Tibial artery (tissue), 4 donors: ENCODE measurements at regions not wholly inside any gene's neighbourhood (a gene's known extent, or its start where the extent isn't known, plus 50 kb on each side); places are given as distances from the start of the nearest gene placed in this dataset.

Experiments used
- DNase-seq, 2 donors: peaks; one replicate each; pipeline ENCODE4 v3.0.0-alpha.2; 2019
- H3K27ac ChIP-seq, 2 donors: fragments of 200-600 bp; sonication (generic) in 1 of 2; 1 replicate in 1 of 2; 2 replicates in 1 of 2; pipeline ENCODE4 v1.5.1; 2018 to 2019; ENCODE audit warnings: mild to moderate bottlenecking in 1 of 2
- H3K27me3 ChIP-seq, 2 donors: fragments of 200-600 bp; sonication (generic) in 1 of 2; one replicate each; pipeline versions ENCODE4 v1.5.1 to v1.6.0; 2016 to 2019
- H3K36me3 ChIP-seq, 3 donors: fragments of 200-600 bp; sonication (generic) in 2 of 3; one replicate each; pipeline ENCODE4 v1.5.1; 2016 to 2019; ENCODE audit warnings: mild to moderate bottlenecking in 2 of 3
- H3K4me1 ChIP-seq, 4 donors: fragments of 200-600 bp; sonication (generic) in 2 of 4; 1 replicate in 3 of 4; 2 replicates in 1 of 4; pipeline ENCODE4 v1.5.1; 2016 to 2019
- H3K4me3 ChIP-seq, 2 donors: fragments of 200-600 bp; sonication (generic) in 1 of 2; 1 replicate in 1 of 2; 2 replicates in 1 of 2; pipeline ENCODE4 v1.5.1; 2018 to 2019; ENCODE audit warnings: mild to moderate bottlenecking in 2 of 2
- H3K9me3 ChIP-seq, 3 donors: fragments of 200-600 bp; sonication (generic) in 1 of 3; one replicate each; pipeline ENCODE4 v1.5.1; 2016 to 2019
- intact Hi-C: fragments of 100-400 bp; cut with DNase I; formaldehyde crosslinking; loops from one replicate; pipeline ENCODE4 v1.15.0; 2023; ENCODE audit warnings: low total_unique reads
- TF ChIP-seq, protein P1 (sequence below), 2 experiments: fragments of 200-600 bp in 1 of 2; fragments of 450-650 bp in 1 of 2; IDR thresholded peaks; one replicate each; pipeline ENCODE4 v1.5.1; 2017 to 2019; ENCODE audit warnings: antibody characterized with exemption in 2 of 2, mild to moderate bottlenecking in 1 of 2, moderate library complexity in 1 of 2

DNA sequence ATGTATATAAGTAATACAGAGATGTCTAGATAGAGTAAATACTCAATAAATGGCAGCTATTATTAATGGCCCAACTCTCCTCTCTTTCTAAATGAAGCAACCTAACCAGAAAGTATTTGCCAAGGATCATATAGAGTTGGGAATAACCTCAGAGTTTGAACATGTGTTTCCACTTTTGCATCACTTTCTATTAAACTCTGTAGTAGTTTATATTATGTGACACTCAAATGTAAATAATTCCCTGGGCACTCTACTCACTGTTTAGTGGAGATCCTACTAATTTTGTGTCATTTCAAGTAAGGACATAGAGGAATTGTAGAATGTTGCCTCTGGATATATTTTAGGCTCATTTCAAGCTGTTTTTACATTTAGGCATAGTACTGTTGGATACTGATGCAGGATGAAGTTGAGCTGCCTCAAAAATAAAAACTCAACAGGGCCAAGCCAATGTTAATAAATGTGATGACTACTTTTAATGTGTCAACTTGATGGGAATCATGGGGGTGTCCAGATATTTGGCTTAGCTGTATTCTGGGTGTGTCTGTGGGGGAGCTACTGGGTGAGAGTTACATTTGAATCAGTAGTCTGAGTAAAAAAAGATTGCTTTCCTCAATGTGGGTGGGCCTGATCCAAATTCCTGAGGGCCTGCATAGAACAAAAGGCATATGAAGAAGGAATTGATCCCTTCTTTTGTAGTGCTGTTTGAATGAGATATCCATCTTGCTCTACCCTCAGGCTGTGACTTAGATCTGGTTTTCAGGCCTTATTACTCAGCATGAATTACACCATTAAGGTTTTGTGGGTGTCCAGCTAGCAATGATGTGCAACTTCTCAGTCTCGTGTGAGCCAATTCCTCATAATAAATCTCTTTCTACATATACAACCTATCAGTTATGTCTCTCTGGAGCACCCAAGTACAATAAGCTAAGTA lies 1368.2 kb downstream of the STIM2 start:
- Histone ChIP-seq H3K4me1 (no peaks in the 10 kb centered on the region), H3K27me3 (no peaks in the 10 kb centered on the region), H3K27ac (no peak overlapping the region), H3K9me3 (no peaks in the 10 kb centered on the region), H3K36me3 (no peaks in the 10 kb centered on the region), H3K4me3 (no peak overlapping the region)
- TF ChIP-seq, protein P1, sequence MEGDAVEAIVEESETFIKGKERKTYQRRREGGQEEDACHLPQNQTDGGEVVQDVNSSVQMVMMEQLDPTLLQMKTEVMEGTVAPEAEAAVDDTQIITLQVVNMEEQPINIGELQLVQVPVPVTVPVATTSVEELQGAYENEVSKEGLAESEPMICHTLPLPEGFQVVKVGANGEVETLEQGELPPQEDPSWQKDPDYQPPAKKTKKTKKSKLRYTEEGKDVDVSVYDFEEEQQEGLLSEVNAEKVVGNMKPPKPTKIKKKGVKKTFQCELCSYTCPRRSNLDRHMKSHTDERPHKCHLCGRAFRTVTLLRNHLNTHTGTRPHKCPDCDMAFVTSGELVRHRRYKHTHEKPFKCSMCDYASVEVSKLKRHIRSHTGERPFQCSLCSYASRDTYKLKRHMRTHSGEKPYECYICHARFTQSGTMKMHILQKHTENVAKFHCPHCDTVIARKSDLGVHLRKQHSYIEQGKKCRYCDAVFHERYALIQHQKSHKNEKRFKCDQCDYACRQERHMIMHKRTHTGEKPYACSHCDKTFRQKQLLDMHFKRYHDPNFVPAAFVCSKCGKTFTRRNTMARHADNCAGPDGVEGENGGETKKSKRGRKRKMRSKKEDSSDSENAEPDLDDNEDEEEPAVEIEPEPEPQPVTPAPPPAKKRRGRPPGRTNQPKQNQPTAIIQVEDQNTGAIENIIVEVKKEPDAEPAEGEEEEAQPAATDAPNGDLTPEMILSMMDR (IDR thresholded peaks at IDR 0.05), result no peak
- intact Hi-C loops, result no loop called here
- no peak for DNase-seq

DNA sequence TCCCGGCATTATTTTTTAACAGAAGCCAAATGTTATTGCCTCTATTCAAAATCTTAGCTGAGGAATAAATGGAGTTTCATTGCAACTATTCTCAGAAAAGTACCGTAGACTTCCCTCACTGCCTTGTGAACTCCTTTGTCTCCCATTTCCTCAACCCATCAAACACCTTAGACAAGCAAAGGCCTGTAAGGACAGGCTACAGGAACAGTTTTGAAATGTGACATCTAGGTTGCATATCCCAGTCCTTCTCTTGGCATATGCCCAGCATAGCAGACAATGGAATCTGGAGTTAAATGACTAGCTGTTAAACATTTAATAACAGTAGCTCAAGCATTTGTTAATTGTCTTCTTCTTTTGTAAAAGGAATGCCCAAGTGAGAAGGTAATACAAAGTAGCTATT lies 1371.7 kb downstream of the STIM2 start:
- DNase-seq, result no peak
- Histone ChIP-seq H3K27me3 (no peaks in the 10 kb centered on the region), H3K9me3 (no peaks in the 10 kb centered on the region), H3K27ac (no peak overlapping the region), H3K4me1 (no peaks in the 10 kb centered on the region), H3K36me3 (no peaks in the 10 kb centered on the region), H3K4me3 (no peak overlapping the region)
- intact Hi-C loops, result no loop called here
- TF ChIP-seq, protein P1 (IDR thresholded peaks at IDR 0.05), result no peak

DNA sequence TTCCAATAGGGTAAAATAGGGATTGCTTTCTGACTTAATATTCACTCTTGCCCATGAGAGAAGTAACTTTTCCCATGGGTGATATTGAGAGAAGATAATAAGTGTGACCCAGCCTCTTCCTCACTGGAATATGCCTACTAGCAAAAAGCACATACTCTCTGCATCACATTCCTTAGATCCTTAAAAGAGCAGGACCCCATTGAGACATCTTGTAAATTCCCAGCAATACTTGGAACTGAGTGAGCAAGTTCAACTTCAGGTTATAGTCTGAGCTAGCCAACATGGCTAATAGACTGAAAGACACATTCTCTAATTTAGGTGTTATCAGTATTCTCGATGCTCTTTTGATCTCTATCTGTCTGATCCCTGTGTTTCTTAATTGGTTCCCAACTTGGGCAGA lies 1372.3 kb downstream of the STIM2 start:
- Histone ChIP-seq H3K4me1 (no peaks in the 10 kb centered on the region), H3K27ac (no peak overlapping the region), H3K36me3 (no peaks in the 10 kb centered on the region), H3K9me3 (no peaks in the 10 kb centered on the region), H3K27me3 (no peaks in the 10 kb centered on the region), H3K4me3 (no peak overlapping the region)
- intact Hi-C loops, result no loop called here
- DNase-seq, result no peak
- TF ChIP-seq, protein P1 (IDR thresholded peaks at IDR 0.05), result no peak

DNA sequence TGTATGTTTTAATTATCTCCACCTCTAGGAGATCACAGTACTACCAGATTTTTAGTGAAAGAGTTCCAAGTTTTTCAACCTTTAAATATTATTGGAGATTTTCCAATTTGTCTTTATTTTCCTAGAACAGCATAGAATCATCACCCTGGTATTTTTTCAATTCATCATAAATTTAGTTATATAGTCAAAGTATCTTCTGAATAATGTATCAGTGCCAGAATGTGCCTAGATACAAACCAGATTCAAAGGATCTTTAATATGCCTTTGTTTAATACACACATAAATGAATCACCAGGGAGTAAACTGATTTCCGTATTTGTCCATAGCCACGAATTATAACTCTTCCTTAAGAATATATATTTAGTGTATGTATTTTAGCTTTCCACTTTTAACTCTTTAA lies 1373.1 kb downstream of the STIM2 start:
- H3K27ac ChIP-seq, result no peak overlapping the region
- no peaks in the 10 kb centered on the region for H3K27me3 ChIP-seq
- H3K4me3 ChIP-seq, result no peak overlapping the region
- intact Hi-C loops, result no loop called here
- H3K9me3 ChIP-seq, result no peaks in the 10 kb centered on the region
- no peak for DNase-seq
- no peaks in the 10 kb centered on the region for H3K4me1 ChIP-seq
- TF ChIP-seq, protein P1 (IDR thresholded peaks at IDR 0.05), result no peak
- H3K36me3 ChIP-seq, result no peaks in the 10 kb centered on the region

DNA sequence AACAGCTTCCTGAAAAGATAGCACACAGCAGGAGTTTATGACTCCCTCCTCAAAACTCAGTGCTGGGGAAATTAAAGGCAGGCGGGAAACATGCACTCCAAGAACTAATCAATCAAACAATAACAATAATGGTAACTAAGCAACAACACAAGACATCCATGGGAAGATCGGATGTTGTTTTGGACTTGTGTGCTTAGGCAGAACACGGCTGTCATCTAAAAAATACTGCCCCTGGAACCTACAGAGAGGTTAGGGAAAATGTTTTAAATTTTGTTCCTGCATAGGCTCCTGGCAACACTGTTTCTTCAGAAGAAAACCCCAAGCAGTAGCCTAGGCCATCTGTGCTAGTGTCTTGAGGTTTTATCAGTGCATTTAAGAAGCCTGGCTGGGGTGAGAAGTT lies 1378.2 kb downstream of the STIM2 start:
- intact Hi-C loops, result no loop called here

More for the DNA sequence above, 1378.2 kb downstream of the STIM2 start:
- Histone ChIP-seq H3K27me3 (no peaks in the 10 kb centered on the region), H3K4me3 (no peak overlapping the region), H3K27ac (no peak overlapping the region), H3K36me3 (no peaks in the 10 kb centered on the region), H3K4me1 (no peaks in the 10 kb centered on the region), H3K9me3 (no peaks in the 10 kb centered on the region)
- no peak for DNase-seq
- TF ChIP-seq, protein P1 (IDR thresholded peaks at IDR 0.05), result no peak
